ENCODE measurements at regions not wholly inside any gene's neighbourhood (a gene's known extent, or its start where the extent isn't known, plus 50 kb on each side); places are given as distances from the start of the nearest gene placed in this dataset.

- TF ChIP-seq CTCF (IDR thresholded peaks at IDR 0.05) (peak; percentile 82 to 97 (median 93)), POLR2AphosphoS5 (IDR thresholded peaks at IDR 0.05) (peak; percentile 82), POLR2A (IDR thresholded peaks at IDR 0.05) (no peak)
These were observed 358.4 kb downstream of the THBS2 start for GRCh38 chr6:168895102-168895812.
